Breast epithelium (tissue), 3 donors: ENCODE measurements at regions not wholly inside any gene's neighbourhood (a gene's known extent, or its start where the extent isn't known, plus 50 kb on each side); places are given as distances from the start of the nearest gene placed in this dataset.

ENCODE experiments used
- POLR2A ChIP-seq: fragments of 450-650 bp; IDR thresholded peaks from one replicate; pipeline ENCODE4 v1.6.1; 2016; ENCODE audit warnings: antibody characterized with exemption, mild to moderate bottlenecking, moderate library complexity
- POLR2AphosphoS5 ChIP-seq, 3 donors: sonication (generic); formaldehyde crosslinking; IDR thresholded peaks; one replicate each; pipeline ENCODE4 v1.6.1; 2017; ENCODE audit warnings: antibody characterized with exemption in 3 of 3
- TF ChIP-seq, protein P1 (sequence below), 3 donors: fragments of 450-650 bp; IDR thresholded peaks; one replicate each; pipeline ENCODE4 v1.5.1; 2016 to 2017; ENCODE audit warnings: antibody characterized with exemption in 3 of 3, mild to moderate bottlenecking in 3 of 3, moderate library complexity in 3 of 3

DNA sequence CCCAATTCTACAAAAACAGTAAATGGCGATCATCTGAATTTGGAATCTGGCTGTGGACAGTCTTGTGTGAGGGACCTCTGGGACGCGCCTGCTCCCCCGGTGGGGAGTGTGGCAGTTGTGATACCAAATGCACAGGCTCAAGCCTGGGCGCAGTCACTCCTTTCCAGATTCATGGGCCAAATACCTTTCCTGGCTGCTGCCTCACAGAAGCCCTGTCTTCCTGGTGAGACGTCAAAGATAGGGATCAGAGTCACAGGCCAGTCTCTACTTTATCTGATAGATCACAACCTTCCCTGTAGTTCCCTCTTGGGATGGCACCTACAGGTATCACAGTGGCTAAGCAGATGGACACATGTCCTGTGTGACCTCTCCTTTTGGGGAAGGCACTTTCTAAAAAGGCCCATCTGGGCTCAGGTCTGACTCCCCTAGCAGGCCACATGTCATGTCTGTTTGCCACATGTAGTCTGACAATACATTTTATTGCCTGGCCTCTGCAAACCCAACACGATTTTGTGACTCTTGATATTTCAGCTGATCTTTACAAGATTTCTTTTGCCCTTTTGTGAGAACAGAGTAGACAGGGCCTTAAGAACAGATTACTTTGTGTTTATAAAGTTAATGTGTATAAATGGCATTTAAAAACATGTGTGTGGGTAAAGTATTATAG is 150.1 kb downstream of the SNX10 start:
- TF ChIP-seq, protein P1, sequence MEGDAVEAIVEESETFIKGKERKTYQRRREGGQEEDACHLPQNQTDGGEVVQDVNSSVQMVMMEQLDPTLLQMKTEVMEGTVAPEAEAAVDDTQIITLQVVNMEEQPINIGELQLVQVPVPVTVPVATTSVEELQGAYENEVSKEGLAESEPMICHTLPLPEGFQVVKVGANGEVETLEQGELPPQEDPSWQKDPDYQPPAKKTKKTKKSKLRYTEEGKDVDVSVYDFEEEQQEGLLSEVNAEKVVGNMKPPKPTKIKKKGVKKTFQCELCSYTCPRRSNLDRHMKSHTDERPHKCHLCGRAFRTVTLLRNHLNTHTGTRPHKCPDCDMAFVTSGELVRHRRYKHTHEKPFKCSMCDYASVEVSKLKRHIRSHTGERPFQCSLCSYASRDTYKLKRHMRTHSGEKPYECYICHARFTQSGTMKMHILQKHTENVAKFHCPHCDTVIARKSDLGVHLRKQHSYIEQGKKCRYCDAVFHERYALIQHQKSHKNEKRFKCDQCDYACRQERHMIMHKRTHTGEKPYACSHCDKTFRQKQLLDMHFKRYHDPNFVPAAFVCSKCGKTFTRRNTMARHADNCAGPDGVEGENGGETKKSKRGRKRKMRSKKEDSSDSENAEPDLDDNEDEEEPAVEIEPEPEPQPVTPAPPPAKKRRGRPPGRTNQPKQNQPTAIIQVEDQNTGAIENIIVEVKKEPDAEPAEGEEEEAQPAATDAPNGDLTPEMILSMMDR (IDR thresholded peaks at IDR 0.05) = no peak
- TF ChIP-seq POLR2A (no peak), POLR2AphosphoS5 (IDR thresholded peaks at IDR 0.05) (no peak)
